Small intestine (tissue), 7 donors: ENCODE measurements at regions not wholly inside any gene's neighbourhood (a gene's known extent, or its start where the extent isn't known, plus 50 kb on each side); places are given as distances from the start of the nearest gene placed in this dataset.

Source experiments
- DNase-seq, 2 donors: peaks; one replicate each; pipeline versions ENCODE4 v3.0.0 to v3.0.0-alpha.2; 2013
- FAIRE-seq: peaks from 2 replicates; lab custom pipeline; 2012; peaks lifted over from hg19 to GRCh38; lab: Jason Lieb, UNC
- H3K27ac ChIP-seq, 3 donors: one replicate each; pipeline ENCODE4 v1.5.1; 2013; ENCODE audit warnings: low read length in 2 of 3, mild to moderate bottlenecking in 2 of 3, control low read depth in 1 of 3, inconsistent platforms in 1 of 3, low read depth in 1 of 3, moderate library complexity in 1 of 3
- H3K27me3 ChIP-seq, 3 donors: one replicate each; pipeline ENCODE4 v1.6.1; 2013; ENCODE audit warnings: low read length in 3 of 3, inconsistent platforms in 1 of 3; ENCODE audit not compliant: control insufficient read depth in 3 of 3, insufficient read depth in 3 of 3
- H3K36me3 ChIP-seq, 3 donors: one replicate each; pipeline ENCODE4 v1.6.1; 2013; ENCODE audit warnings: low read length in 3 of 3, inconsistent platforms in 1 of 3, low read depth in 1 of 3, mild to moderate bottlenecking in 1 of 3, moderate library complexity in 1 of 3; ENCODE audit not compliant: control insufficient read depth in 3 of 3, insufficient read depth in 2 of 3
- H3K4me1 ChIP-seq, 3 donors: one replicate each; pipeline ENCODE4 v1.6.1; 2013; ENCODE audit warnings: low read length in 2 of 3, inconsistent platforms in 1 of 3, low read depth in 1 of 3, mild to moderate bottlenecking in 1 of 3, moderate library complexity in 1 of 3; ENCODE audit not compliant: control insufficient read depth in 3 of 3, insufficient read depth in 2 of 3
- H3K4me3 ChIP-seq, 3 donors: one replicate each; pipeline ENCODE4 v1.5.1; 2013; ENCODE audit warnings: low read length in 3 of 3, control low read depth in 1 of 3, inconsistent platforms in 1 of 3, low read depth in 1 of 3, mild to moderate bottlenecking in 1 of 3, moderate library complexity in 1 of 3
- H3K9me3 ChIP-seq, 2 donors: one replicate each; pipeline ENCODE4 v1.6.1; 2013; ENCODE audit warnings: low read depth in 1 of 2, low read length in 1 of 2; ENCODE audit not compliant: control insufficient read depth in 2 of 2, insufficient read depth in 1 of 2
- WGBS, 3 donors: extraction: QIAGEN DNeasy Blood & Tissue Kit; methylation state at CpG; one replicate each; pipeline ENCODE4 v1.1.7; 2013; 5-methylcytosine and 5-hydroxymethylcytosine counted together
- donor health status: healthy with polysubstance abuse.
- donor health status: control.
- donor health status: control.
- donor health status: Bipolar disorder and iron deficiency.
- donor health status: healthy.

GRCh38 chr3:72461787-72462186 lies 386.5 kb downstream of the SHQ1 start:
- DNase-seq (no peak), FAIRE-seq (no peak)
- WGBS, 3 donors, result 39 to 65% (median 58%) methylated on average over 4 of the region's 4 CpGs
- Histone ChIP-seq H3K4me1 (peaks cover 0 to 3% (median 0%) of the 10 kb centered on the region in 3 donors), H3K9me3 (no peaks in the 10 kb centered on the region), H3K4me3 (no peak overlapping the region), H3K36me3 (no peaks in the 10 kb centered on the region), H3K27me3 (no peaks in the 10 kb centered on the region), H3K27ac (no peak overlapping the region)

GRCh38 chr3:72460205-72461174 lies 387.8 kb downstream of the SHQ1 start:
- 88 to 95% (median 91%) methylated on average over 8 of the region's 8 CpGs for WGBS, 3 donors
- H3K36me3 ChIP-seq, result no peaks in the 10 kb centered on the region
- H3K27me3 ChIP-seq, result no peaks in the 10 kb centered on the region
- H3K4me3 ChIP-seq, result no peak overlapping the region
- no peaks in the 10 kb centered on the region for H3K9me3 ChIP-seq
- no peak overlapping the region for H3K27ac ChIP-seq
- no peak for FAIRE-seq
- peaks cover 0 to 3% (median 0%) of the 10 kb centered on the region in 3 donors for H3K4me1 ChIP-seq
- DNase-seq, result no peak

- FAIRE-seq (no peak), DNase-seq (no peak)
- Histone ChIP-seq H3K27ac (no peak overlapping the region), H3K27me3 (no peaks in the 10 kb centered on the region), H3K4me1 (peaks cover 0 to 3% (median 0%) of the 10 kb centered on the region in 3 donors), H3K36me3 (no peaks in the 10 kb centered on the region), H3K9me3 (no peaks in the 10 kb centered on the region), H3K4me3 (no peak overlapping the region)
Observed at GRCh38 chr3:72459588-72459987, 388.7 kb downstream of the SHQ1 start.

GRCh38 chr3:72458375-72458774 lies 389.9 kb downstream of the SHQ1 start:
- peak; percentile 79 to 80 for DNase-seq
- Histone ChIP-seq H3K27me3 (no peaks in the 10 kb centered on the region), H3K4me3 (no peak overlapping the region), H3K36me3 (no peaks in the 10 kb centered on the region), H3K4me1 (peaks cover 0 to 3% (median 0%) of the 10 kb centered on the region in 3 donors), H3K9me3 (no peaks in the 10 kb centered on the region), H3K27ac (no peak overlapping the region)
- no peak for FAIRE-seq
- WGBS, 3 donors, result 16 to 63% (median 40%) methylated on average over 4 of the region's 4 CpGs

GRCh38 chr3:72454441-72454840 lies 393.8 kb downstream of the SHQ1 start:
- Histone ChIP-seq H3K36me3 (no peaks in the 10 kb centered on the region), H3K9me3 (no peaks in the 10 kb centered on the region), H3K27me3 (no peaks in the 10 kb centered on the region), H3K27ac (no peak overlapping the region), H3K4me3 (no peak overlapping the region), H3K4me1 (peaks cover 3 to 8% (median 6%) of the 10 kb centered on the region in 3 donors)
- WGBS, 3 donors, result 93 to 94% (median 94%) methylated on average over 3 of the region's 3 CpGs
- no peak for DNase-seq
- FAIRE-seq, result no peak

- no peak for FAIRE-seq
Observed at GRCh38 chr3:72453706-72454105, 394.5 kb downstream of the SHQ1 start.

GRCh38 chr3:72452745-72453144 lies 395.5 kb downstream of the SHQ1 start:
- WGBS, 3 donors, result 41 to 71% (median 64%) methylated on average over 5 of the region's 5 CpGs
- Histone ChIP-seq H3K9me3 (peaks cover 0 to 2% of the 10 kb centered on the region in 2 donors), H3K4me3 (no peak overlapping the region), H3K36me3 (no peaks in the 10 kb centered on the region), H3K27ac (no peak overlapping the region), H3K27me3 (no peaks in the 10 kb centered on the region), H3K4me1 (peaks cover 3 to 6% (median 4%) of the 10 kb centered on the region in 3 donors)
- FAIRE-seq (no peak), DNase-seq (peak in 1 of 2 donors; percentile 44)

More at GRCh38 chr3:72453706-72454105, 394.5 kb downstream of the SHQ1 start:
- WGBS, 3 donors, result 76 to 83% (median 80%) methylated on average over 2 of the region's 2 CpGs
- H3K27ac ChIP-seq, result no peak overlapping the region
- no peaks in the 10 kb centered on the region for H3K27me3 ChIP-seq
- H3K4me1 ChIP-seq, result peaks cover 3 to 7% (median 6%) of the 10 kb centered on the region in 3 donors
- DNase-seq, result no peak
- no peak overlapping the region for H3K4me3 ChIP-seq
- H3K9me3 ChIP-seq, result no peaks in the 10 kb centered on the region
- no peaks in the 10 kb centered on the region for H3K36me3 ChIP-seq

GRCh38 chr3:72451841-72452240 lies 396.4 kb downstream of the SHQ1 start:
- H3K27me3 ChIP-seq, result no peaks in the 10 kb centered on the region
- FAIRE-seq (no peak), DNase-seq (peak; percentile 46 to 72)
- no peak overlapping the region for H3K4me3 ChIP-seq
- H3K36me3 ChIP-seq, result no peaks in the 10 kb centered on the region
- H3K4me1 ChIP-seq, result peaks cover 6 to 8% (median 6%) of the 10 kb centered on the region in 3 donors
- peaks cover 0 to 6% of the 10 kb centered on the region in 2 donors for H3K9me3 ChIP-seq
- no peak overlapping the region for H3K27ac ChIP-seq
- 15 to 51% (median 31%) methylated on average over 3 of the region's 3 CpGs for WGBS, 3 donors
